GM19328 (cell line): ENCODE measurements at regions not wholly inside any gene's neighbourhood (a gene's known extent, or its start where the extent isn't known, plus 50 kb on each side); places are given as distances from the start of the nearest gene placed in this dataset.
A peak's percentile ranks its signal among the peaks of the same experiment; 100 is the strongest.

ENCODE experiments used
- ATAC-seq: cut with Tn5 transposase; IDR thresholded peaks from one replicate; pipeline ENCODE4 v1.9.1; 2021; ENCODE audit warnings: mild to moderate bottlenecking, moderate library complexity; ENCODE audit not compliant: unreplicated experiment

GRCh38 chr14:106838991-106839769, 1312.8 kb downstream of the TMEM121 start:
- no peak for ATAC-seq

GRCh38 chr14:106840258-106840657, 1313.9 kb downstream of the TMEM121 start:
- ATAC-seq: no peak

- no peak for ATAC-seq
Observed at GRCh38 chr14:106840991-106841390, 1314.6 kb downstream of the TMEM121 start.

GRCh38 chr14:106841701-106842100, 1315.3 kb downstream of the TMEM121 start:
- no peak for ATAC-seq

GRCh38 chr14:106842687-106843086, 1316.3 kb downstream of the TMEM121 start:
- no peak for ATAC-seq

- no peak for ATAC-seq
Observed at GRCh38 chr14:106843386-106843785, 1317.0 kb downstream of the TMEM121 start.

GRCh38 chr14:106843951-106844483, 1317.6 kb downstream of the TMEM121 start:
- no peak for ATAC-seq

- ATAC-seq: no peak
Observed at GRCh38 chr14:106844608-106845285, 1318.4 kb downstream of the TMEM121 start.

- no peak for ATAC-seq
Observed at GRCh38 chr14:106845286-106846087, 1319.1 kb downstream of the TMEM121 start.

- no peak for ATAC-seq
Observed at GRCh38 chr14:106846218-106846617, 1319.8 kb downstream of the TMEM121 start.

- no peak for ATAC-seq
Observed at GRCh38 chr14:106848330-106849121, 1322.1 kb downstream of the TMEM121 start.

GRCh38 chr14:106850913-106851825, 1324.8 kb downstream of the TMEM121 start:
- peak; percentile 48 for ATAC-seq

- no peak for ATAC-seq
Observed at GRCh38 chr14:106872611-106873446, 1346.4 kb downstream of the TMEM121 start.

GRCh38 chr14:106874350-106874749, 1348.0 kb downstream of the TMEM121 start:
- no peak for ATAC-seq

- no peak for ATAC-seq
Observed at GRCh38 chr14:106875503-106875902, 1349.1 kb downstream of the TMEM121 start.

GRCh38 chr14:106876711-106877110, 1350.3 kb downstream of the TMEM121 start:
- ATAC-seq: no peak

- ATAC-seq: no peak
Observed at GRCh38 chr14:106877517-106877916, 1351.1 kb downstream of the TMEM121 start.

- ATAC-seq: no peak
Observed at GRCh38 chr14:106879241-106879640, 1352.9 kb downstream of the TMEM121 start.
